Activated CD4-positive, alpha-beta memory T cell treated with anti-CD3 and anti-CD28 coated beads, Interleukin-2, amount 10 ng/mL, durations not matched to agents 7 days and 5 days (primary cell): ENCODE measurements at regions not wholly inside any gene's neighbourhood (a gene's known extent, or its start where the extent isn't known, plus 50 kb on each side); places are given as distances from the start of the nearest gene placed in this dataset.

ENCODE experiments used
- CTCF ChIA-PET: fragments of 350-600 bp; sonication (Branson Sonifier 250); formaldehyde crosslinking; loops from one replicate; lab custom pipeline; 2021; ENCODE audit warnings: antibody characterized with exemption, inconsistent platforms; lab: Charles Lee
- POLR2A ChIA-PET: fragments of 350-600 bp; sonication (Branson Sonifier 250); formaldehyde crosslinking; loops from one replicate; lab custom pipeline; 2021; ENCODE audit warnings: antibody characterized with exemption; lab: Charles Lee
- DNase-seq: peaks from one replicate; pipeline ENCODE4 v3.0.0-alpha.2; 2020
- H3K27ac Mint-ChIP-seq: one replicate; pipeline ENCODE4 v1.8.0; 2021; ENCODE audit warnings: mild to moderate bottlenecking, mixed read lengths
- H3K27me3 Mint-ChIP-seq: one replicate; pipeline ENCODE4 v1.8.0; 2021; ENCODE audit warnings: mixed read lengths
- H3K36me3 Mint-ChIP-seq: one replicate; pipeline ENCODE4 v1.8.0; 2021; ENCODE audit warnings: low read depth, mixed read lengths
- H3K4me1 Mint-ChIP-seq: one replicate; pipeline ENCODE4 v1.8.0; 2021; ENCODE audit warnings: mixed read lengths
- H3K4me3 Mint-ChIP-seq: one replicate; pipeline ENCODE4 v1.8.0; 2021; ENCODE audit warnings: mild to moderate bottlenecking, mixed read lengths
- H3K9me3 Mint-ChIP-seq: one replicate; pipeline ENCODE4 v1.8.0; 2021; ENCODE audit warnings: mixed read lengths

DNA sequence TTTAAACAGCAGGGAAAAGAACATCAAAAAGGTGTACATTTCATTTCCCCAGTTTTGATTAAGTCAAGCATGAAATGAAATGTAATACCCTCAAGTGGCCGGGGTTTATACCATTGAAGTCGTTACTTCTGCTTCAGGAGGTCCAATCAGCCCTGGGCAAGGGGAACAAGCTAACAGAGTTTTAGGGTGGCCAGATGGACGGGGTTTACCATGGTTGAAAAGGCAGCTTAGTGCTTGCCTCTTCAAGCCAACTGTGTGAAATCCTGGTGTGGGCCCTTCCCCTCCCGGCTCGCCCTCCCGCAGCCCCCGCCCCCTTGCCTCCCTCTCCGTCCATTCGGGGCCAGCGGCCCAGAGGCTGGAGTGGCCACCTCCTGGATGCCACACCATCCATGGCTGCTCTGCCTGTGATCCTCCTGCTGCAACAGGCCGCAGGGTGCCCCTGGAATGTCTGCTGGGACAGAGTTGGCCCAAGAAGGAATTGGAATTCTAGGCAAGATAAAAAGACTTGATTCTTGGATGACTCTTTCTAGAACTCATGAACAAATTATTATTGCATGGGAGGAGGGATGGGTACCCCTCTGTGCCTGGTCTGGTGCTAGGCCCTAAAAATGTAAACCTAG, 296.2 kb upstream of the IRX3 start:
- Mint-ChIP-seq H3K9me3 (no peaks in the 10 kb centered on the region), H3K27ac (no peak overlapping the region), H3K4me3 (no peak overlapping the region), H3K4me1 (no peaks in the 10 kb centered on the region), H3K27me3 (peaks cover under 1% of the 10 kb centered on the region), H3K36me3 (no peaks in the 10 kb centered on the region)
- DNase-seq, result no peak
- CTCF ChIA-PET, result no interaction called here
- POLR2A ChIA-PET, result no interaction called here

DNA sequence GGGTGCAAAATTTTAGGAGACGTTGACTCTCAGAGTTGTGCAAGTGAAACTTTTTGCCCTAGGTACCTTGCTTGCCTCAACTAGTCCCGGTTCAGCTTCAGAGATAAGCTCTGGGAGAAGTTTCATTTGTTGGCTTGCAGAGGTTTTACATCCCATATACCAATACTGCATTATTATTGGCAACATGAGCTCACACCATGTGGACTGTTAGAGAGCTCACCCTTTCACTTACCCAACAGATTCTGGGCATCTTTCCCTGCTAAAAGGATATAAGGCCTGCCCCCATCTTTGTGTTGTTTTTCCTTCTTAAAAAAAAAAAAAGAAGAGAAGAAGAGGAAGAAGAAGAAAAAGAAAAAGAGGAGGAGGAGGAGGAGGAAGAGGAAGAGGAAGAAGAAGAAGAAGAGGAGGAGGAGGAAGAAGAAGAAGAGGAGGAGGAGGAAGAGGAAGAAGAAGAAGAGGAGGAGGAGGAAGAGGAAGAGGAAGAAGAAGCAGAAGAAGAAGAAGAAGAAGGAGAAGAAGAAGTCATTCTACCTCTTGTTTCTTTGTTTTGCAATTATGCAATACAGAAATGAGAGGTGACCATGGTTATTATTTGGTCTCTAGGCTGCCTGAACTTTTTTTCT, 292.6 kb upstream of the IRX3 start:
- Mint-ChIP-seq H3K4me1 (no peaks in the 10 kb centered on the region), H3K9me3 (no peaks in the 10 kb centered on the region), H3K4me3 (no peak overlapping the region), H3K36me3 (no peaks in the 10 kb centered on the region), H3K27me3 (peaks cover 6% of the 10 kb centered on the region), H3K27ac (no peak overlapping the region)
- ChIA-PET POLR2A (no interaction called here), CTCF (no interaction called here)
- no peak for DNase-seq

- Mint-ChIP-seq H3K27ac (no peak overlapping the region), H3K27me3 (peaks cover 6% of the 10 kb centered on the region), H3K4me3 (no peak overlapping the region), H3K9me3 (no peaks in the 10 kb centered on the region), H3K36me3 (no peaks in the 10 kb centered on the region), H3K4me1 (no peaks in the 10 kb centered on the region)
- ChIA-PET CTCF (no interaction called here), POLR2A (no interaction called here)
- no peak for DNase-seq
These were observed 291.1 kb upstream of the IRX3 start for GRCh38 chr16:54577651-54578128.

- no peak for DNase-seq
- no peaks in the 10 kb centered on the region for H3K36me3 Mint-ChIP-seq
- H3K27me3 Mint-ChIP-seq, result peaks cover 6% of the 10 kb centered on the region
- H3K9me3 Mint-ChIP-seq, result no peaks in the 10 kb centered on the region
- H3K4me3 Mint-ChIP-seq, result no peak overlapping the region
- no peaks in the 10 kb centered on the region for H3K4me1 Mint-ChIP-seq
- ChIA-PET CTCF (no interaction called here), POLR2A (no interaction called here)
- no peak overlapping the region for H3K27ac Mint-ChIP-seq
These were observed 290.2 kb upstream of the IRX3 start for GRCh38 chr16:54576785-54577184.

GRCh38 chr16:54568906-54569807, 282.6 kb upstream of the IRX3 start:
- Mint-ChIP-seq H3K9me3 (no peaks in the 10 kb centered on the region), H3K4me3 (no peak overlapping the region), H3K27ac (no peak overlapping the region), H3K36me3 (no peaks in the 10 kb centered on the region), H3K27me3 (no peaks in the 10 kb centered on the region), H3K4me1 (no peaks in the 10 kb centered on the region)
- DNase-seq, result no peak
- CTCF ChIA-PET, result no interaction called here
- POLR2A ChIA-PET, result no interaction called here

GRCh38 chr16:54564841-54565240, 278.3 kb upstream of the IRX3 start:
- ChIA-PET CTCF (no interaction called here), POLR2A (no interaction called here)
- Mint-ChIP-seq H3K4me1 (no peaks in the 10 kb centered on the region), H3K36me3 (no peaks in the 10 kb centered on the region), H3K27ac (no peak overlapping the region), H3K27me3 (no peaks in the 10 kb centered on the region), H3K9me3 (no peaks in the 10 kb centered on the region), H3K4me3 (no peak overlapping the region)
- DNase-seq, result no peak

- H3K36me3 Mint-ChIP-seq, result no peaks in the 10 kb centered on the region
- CTCF ChIA-PET, result no interaction called here
These were observed 268.0 kb upstream of the IRX3 start for GRCh38 chr16:54554581-54554980.

GRCh38 chr16:54548281-54548680, 261.7 kb upstream of the IRX3 start:
- no peak overlapping the region for H3K4me3 Mint-ChIP-seq
- DNase-seq, result no peak
- H3K27ac Mint-ChIP-seq, result no peak overlapping the region
- CTCF ChIA-PET, result no interaction called here
- H3K27me3 Mint-ChIP-seq, result no peaks in the 10 kb centered on the region
- POLR2A ChIA-PET, result no interaction called here
- H3K4me1 Mint-ChIP-seq, result no peaks in the 10 kb centered on the region
- peaks cover 2% of the 10 kb centered on the region for H3K9me3 Mint-ChIP-seq
- H3K36me3 Mint-ChIP-seq, result no peaks in the 10 kb centered on the region

More at GRCh38 chr16:54554581-54554980, 268.0 kb upstream of the IRX3 start:
- Mint-ChIP-seq H3K27me3 (no peaks in the 10 kb centered on the region), H3K9me3 (peaks cover 2% of the 10 kb centered on the region), H3K4me3 (no peak overlapping the region), H3K4me1 (no peaks in the 10 kb centered on the region), H3K27ac (no peak overlapping the region)
- DNase-seq, result no peak
- POLR2A ChIA-PET, result no interaction called here

GRCh38 chr16:54547052-54547451, 260.5 kb upstream of the IRX3 start:
- no peak for DNase-seq
- peaks cover under 1% of the 10 kb centered on the region for H3K9me3 Mint-ChIP-seq
- H3K36me3 Mint-ChIP-seq, result no peaks in the 10 kb centered on the region
- H3K4me3 Mint-ChIP-seq, result no peak overlapping the region
- H3K27ac Mint-ChIP-seq, result no peak overlapping the region
- CTCF ChIA-PET, result no interaction called here
- POLR2A ChIA-PET, result no interaction called here
- no peaks in the 10 kb centered on the region for H3K4me1 Mint-ChIP-seq
- H3K27me3 Mint-ChIP-seq, result no peaks in the 10 kb centered on the region

GRCh38 chr16:54546521-54546920, 259.9 kb upstream of the IRX3 start:
- H3K27ac Mint-ChIP-seq, result no peak overlapping the region
- POLR2A ChIA-PET, result no interaction called here

DNA sequence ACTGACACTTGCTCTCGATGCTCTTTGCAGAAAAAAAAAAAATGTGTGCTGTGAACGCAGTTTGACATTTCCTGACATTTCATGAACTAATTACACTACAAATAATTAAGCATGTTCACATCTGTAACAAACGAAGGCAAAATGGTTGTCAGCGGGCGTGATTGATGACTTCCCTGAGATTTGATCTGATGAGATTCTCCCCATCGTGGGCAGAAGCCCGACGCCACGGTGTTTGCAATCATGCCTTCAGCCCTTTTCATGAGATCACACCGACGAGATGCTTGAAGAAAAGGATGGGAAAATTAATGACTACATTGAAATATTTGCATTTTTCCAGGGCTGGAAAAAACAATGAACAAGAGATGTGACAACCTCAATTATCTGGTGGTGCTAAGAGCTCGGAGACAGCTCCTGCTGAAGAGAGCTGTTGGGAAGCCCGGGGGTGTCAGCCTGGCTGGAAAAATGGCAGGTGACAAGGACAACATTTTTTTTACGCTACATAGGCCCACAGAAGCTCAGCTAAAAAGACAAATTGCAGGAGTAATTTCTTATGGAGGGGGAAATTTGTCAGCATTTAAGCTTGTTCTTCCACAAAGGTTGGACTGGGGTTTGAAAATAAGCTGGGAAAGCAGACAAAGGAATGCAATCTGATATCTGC, 259.4 kb upstream of the IRX3 start:
- Mint-ChIP-seq H3K36me3 (no peaks in the 10 kb centered on the region), H3K4me1 (no peaks in the 10 kb centered on the region), H3K9me3 (no peaks in the 10 kb centered on the region), H3K4me3 (no peak overlapping the region), H3K27ac (no peak overlapping the region), H3K27me3 (no peaks in the 10 kb centered on the region)
- no peak for DNase-seq
- POLR2A ChIA-PET, result no interaction called here
- CTCF ChIA-PET, result no interaction called here

More at GRCh38 chr16:54546521-54546920, 259.9 kb upstream of the IRX3 start:
- Mint-ChIP-seq H3K4me3 (no peak overlapping the region), H3K36me3 (no peaks in the 10 kb centered on the region), H3K27me3 (no peaks in the 10 kb centered on the region), H3K9me3 (no peaks in the 10 kb centered on the region), H3K4me1 (no peaks in the 10 kb centered on the region)
- CTCF ChIA-PET, result no interaction called here
- DNase-seq, result no peak

DNA sequence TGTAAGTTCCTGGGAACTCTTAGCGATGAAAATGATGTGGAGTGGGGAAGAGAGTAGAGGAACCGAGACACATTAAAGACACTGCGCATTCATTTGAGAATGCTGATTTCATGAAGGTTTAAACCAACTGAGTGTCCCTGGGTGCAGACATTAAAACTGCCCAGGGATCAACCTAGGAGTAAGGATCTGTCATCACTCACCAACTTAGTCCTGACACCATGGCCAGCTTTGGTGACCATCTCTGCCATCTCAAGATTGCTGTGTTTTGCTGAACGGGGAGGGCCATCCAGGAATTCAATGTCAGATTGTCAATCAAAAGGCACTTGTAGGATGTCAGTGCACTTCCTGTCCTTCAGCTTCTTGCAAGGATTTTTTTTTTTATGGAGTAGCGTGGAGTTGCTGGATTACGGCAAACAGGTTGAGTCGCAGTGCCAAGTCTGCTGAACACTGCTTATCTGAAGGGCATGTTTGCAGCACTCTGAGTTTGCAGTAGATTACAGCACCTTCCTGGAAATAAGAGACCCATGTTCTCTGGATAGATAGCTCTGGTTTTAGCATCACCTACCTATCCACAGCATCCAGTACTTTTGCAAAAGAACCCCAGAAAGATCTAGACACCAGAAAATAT, 258.1 kb upstream of the IRX3 start:
- no peak overlapping the region for H3K4me3 Mint-ChIP-seq
- DNase-seq, result no peak
- no peaks in the 10 kb centered on the region for H3K27me3 Mint-ChIP-seq
- ChIA-PET POLR2A (no interaction called here), CTCF (no interaction called here)
- H3K4me1 Mint-ChIP-seq, result no peaks in the 10 kb centered on the region
- no peak overlapping the region for H3K27ac Mint-ChIP-seq
- no peaks in the 10 kb centered on the region for H3K36me3 Mint-ChIP-seq
- no peaks in the 10 kb centered on the region for H3K9me3 Mint-ChIP-seq
